Stimulated activated CD8-positive, alpha-beta memory T cell treated with anti-CD3 and anti-CD28 coated beads, Interleukin-7, amount 100 ng/mL, for 48 hours (primary cell): ENCODE measurements at regions not wholly inside any gene's neighbourhood (a gene's known extent, or its start where the extent isn't known, plus 50 kb on each side); places are given as distances from the start of the nearest gene placed in this dataset.
"Not testable (repeated sequence)": the region's sequence is repeated elsewhere in the genome, so short reads cannot be mapped to it uniquely, and the experiment has no call there.

ENCODE experiments used
- DNase-seq, 2 donors: peaks; one replicate each; pipeline ENCODE4 v3.0.0-alpha.2; 2020; ENCODE audit warnings: low read depth in 1 of 2; ENCODE audit errors: extremely low read depth in 1 of 2

GRCh38 chr11:15300341-15300740, 185.6 kb downstream of the INSC start:
- no peak for DNase-seq

GRCh38 chr11:15307619-15308024, 192.9 kb downstream of the INSC start:
- DNase-seq = no peak

GRCh38 chr11:15308840-15309239, 194.1 kb downstream of the INSC start:
- DNase-seq = no peak

- DNase-seq = no peak
These were observed 194.6 kb downstream of the INSC start for GRCh38 chr11:15309296-15309695.

- no peak for DNase-seq
These were observed 199.1 kb downstream of the INSC start for GRCh38 chr11:15313862-15314261.

- DNase-seq = no peak
These were observed 204.1 kb downstream of the INSC start for GRCh38 chr11:15318814-15319213.

GRCh38 chr11:15326520-15326919, 211.8 kb downstream of the INSC start:
- no peak for DNase-seq

- no peak for DNase-seq
These were observed 213.1 kb downstream of the INSC start for GRCh38 chr11:15327786-15328231.

- no peak for DNase-seq
These were observed 218.7 kb downstream of the INSC start for GRCh38 chr11:15333407-15333806.

GRCh38 chr11:15334766-15335165, 220.0 kb downstream of the INSC start:
- DNase-seq = no peak

- DNase-seq = no peak
These were observed 221.3 kb downstream of the INSC start for GRCh38 chr11:15336021-15336420.

- no peak for DNase-seq
These were observed 224.6 kb downstream of the INSC start for GRCh38 chr11:15339302-15339701.

- no peak for DNase-seq
These were observed 226.9 kb downstream of the INSC start for GRCh38 chr11:15341587-15341986.

- no peak for DNase-seq
These were observed 227.4 kb downstream of the INSC start for GRCh38 chr11:15342163-15342562.

GRCh38 chr11:15346907-15347306, 232.2 kb downstream of the INSC start:
- DNase-seq = no peak

- no peak for DNase-seq
These were observed 233.4 kb downstream of the INSC start for GRCh38 chr11:15347969-15348734.

- DNase-seq = no peak
These were observed 234.7 kb downstream of the INSC start for GRCh38 chr11:15349413-15349812.

GRCh38 chr11:15361316-15361715, 246.6 kb downstream of the INSC start:
- no peak for DNase-seq

- not testable (repeated sequence) for DNase-seq
These were observed 250.6 kb downstream of the INSC start for GRCh38 chr11:15365286-15365685.

GRCh38 chr11:15367695-15368094, 253.0 kb downstream of the INSC start:
- no peak for DNase-seq

GRCh38 chr11:15370495-15371147, 255.9 kb downstream of the INSC start:
- no peak for DNase-seq

GRCh38 chr11:15371533-15371932, 256.8 kb downstream of the INSC start:
- DNase-seq = no peak
